HEK293T (cell line): ENCODE measurements at regions not wholly inside any gene's neighbourhood (a gene's known extent, or its start where the extent isn't known, plus 50 kb on each side); places are given as distances from the start of the nearest gene placed in this dataset.

Experiments
- CTCF ChIA-PET: fragments of 350-600 bp; formaldehyde crosslinking; extraction: SDS; loops from one replicate; lab custom pipeline; 2021; ENCODE audit warnings: antibody characterized with exemption, inconsistent platforms; lab: Yijun Ruan, JAX
- POLR2A ChIA-PET: fragments of 350-600 bp; formaldehyde crosslinking; extraction: SDS; loops from one replicate; lab custom pipeline; 2020; ENCODE audit warnings: antibody characterized with exemption, inconsistent platforms; lab: Yijun Ruan, JAX
- DNase-seq: peaks from one replicate; pipeline ENCODE4 v3.0.0; 2012; ENCODE audit warnings: mixed read lengths; ENCODE audit errors: extremely low spot score
- ARNT ChIP-seq: fragments of 450-650 bp; IDR thresholded peaks from 2 replicates; pipeline ENCODE4 v1.6.1; 2017; ENCODE audit warnings: mild to moderate bottlenecking
- BHLHE40 ChIP-seq: fragments of 450-650 bp; IDR thresholded peaks from 2 replicates; pipeline ENCODE4 v1.6.1; 2016; ENCODE audit warnings: mild to moderate bottlenecking, moderate library complexity, borderline replicate concordance
- CTBP1 ChIP-seq: fragments of 450-650 bp; IDR thresholded peaks from 2 replicates; pipeline ENCODE4 v1.6.1; 2016; ENCODE audit warnings: borderline replicate concordance
- ELF4 ChIP-seq: fragments of 450-650 bp; IDR thresholded peaks from 2 replicates; pipeline ENCODE4 v1.6.1; 2017; ENCODE audit warnings: antibody characterized with exemption
- FOXA1 ChIP-seq: fragments of 450-650 bp; IDR thresholded peaks from 2 replicates; pipeline ENCODE4 v1.6.1; 2016; ENCODE audit warnings: mild to moderate bottlenecking
- FOXK2 ChIP-seq: fragments of 450-650 bp; IDR thresholded peaks from 2 replicates; pipeline ENCODE4 v1.6.1; 2016; ENCODE audit warnings: mild to moderate bottlenecking
- FOXM1 ChIP-seq: fragments of 450-650 bp; IDR thresholded peaks from 2 replicates; pipeline ENCODE4 v1.6.1; 2017; ENCODE audit warnings: mild to moderate bottlenecking, borderline replicate concordance
- HDGF ChIP-seq: fragments of 450-650 bp; IDR thresholded peaks from 2 replicates; pipeline ENCODE4 v1.6.1; 2017; ENCODE audit warnings: antibody characterized with exemption, borderline replicate concordance
- L3MBTL2 ChIP-seq: fragments of 450-650 bp; conservative IDR thresholded peaks from 2 replicates; pipeline ENCODE4 v1.6.1; 2016; ENCODE audit warnings: mild to moderate bottlenecking
- LEF1 ChIP-seq: fragments of 450-650 bp; IDR thresholded peaks from 2 replicates; pipeline ENCODE4 v1.6.1; 2017; ENCODE audit warnings: mild to moderate bottlenecking, borderline replicate concordance
- NFRKB ChIP-seq: fragments of 450-650 bp; IDR thresholded peaks from 2 replicates; pipeline ENCODE4 v1.6.1; 2016; ENCODE audit warnings: mild to moderate bottlenecking, moderate library complexity
- SP1 ChIP-seq: fragments of 450-650 bp; IDR thresholded peaks from 2 replicates; pipeline ENCODE4 v1.6.1; 2017
- SUZ12 ChIP-seq: fragments of 450-650 bp; IDR thresholded peaks from 2 replicates; pipeline ENCODE4 v1.6.1; 2016; ENCODE audit warnings: mild to moderate bottlenecking
- TARDBP ChIP-seq: fragments of 450-650 bp; IDR thresholded peaks from 2 replicates; pipeline ENCODE4 v1.6.1; 2016
- ZNF384 ChIP-seq: fragments of 450-650 bp; IDR thresholded peaks from 2 replicates; pipeline ENCODE4 v1.6.1; 2016
- TF ChIP-seq, protein P1 (sequence below): fragments of 450-650 bp; IDR thresholded peaks from 2 replicates; pipeline ENCODE4 v1.6.1; 2016

DNA sequence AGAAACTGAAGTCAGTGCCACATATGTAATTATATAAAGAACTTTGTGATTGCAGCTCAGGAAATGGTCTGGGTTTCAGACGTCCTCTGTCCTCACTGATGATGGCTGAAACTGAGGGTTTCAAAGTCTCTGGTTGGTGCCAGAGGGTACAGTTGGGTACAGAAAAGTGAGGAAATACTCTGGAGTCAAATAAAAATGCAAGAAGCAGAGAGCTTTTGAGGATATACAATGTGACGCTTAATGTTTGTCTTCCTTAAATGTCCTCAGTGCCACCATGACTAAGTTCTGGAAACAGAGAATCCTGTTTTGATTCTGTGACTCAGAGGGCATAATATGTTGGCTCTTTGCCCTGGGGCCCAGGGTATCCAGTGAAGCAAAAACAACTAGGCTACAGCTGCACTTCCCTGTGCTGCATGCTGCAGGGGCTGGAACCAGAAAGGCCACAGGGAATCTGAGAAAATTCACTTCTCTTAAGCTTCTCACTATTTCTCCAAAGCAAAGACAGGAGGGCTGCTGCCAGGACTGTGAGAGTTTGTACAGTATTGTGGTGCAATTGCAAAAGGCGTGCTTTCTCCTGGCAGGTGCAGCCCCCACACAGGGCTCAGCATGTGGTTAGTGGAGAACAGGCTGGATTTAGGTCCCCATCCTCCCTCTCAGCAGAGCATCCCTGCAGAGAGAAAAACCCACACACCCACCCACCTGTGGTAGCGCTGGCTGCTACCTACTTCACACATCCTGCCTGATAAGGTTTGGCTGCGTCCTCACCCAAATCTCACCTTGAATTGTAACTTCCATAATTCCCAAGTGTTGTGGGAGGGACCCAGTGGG, 169.5 kb upstream of the SVIL start:
- ChIA-PET CTCF (no interaction called here), POLR2A (no interaction called here)
- no peak for DNase-seq
- TF ChIP-seq FOXK2 (no peak), LEF1 (no peak), ZNF384 (no peak), BHLHE40 (no peak), SP1 (no peak), FOXM1 (no peak), SUZ12 (no peak), NFRKB (no peak), CTBP1 (no peak), ARNT (no peak), ELF4 (no peak), HDGF (no peak), L3MBTL2 (no peak)
- TF ChIP-seq, protein P1, sequence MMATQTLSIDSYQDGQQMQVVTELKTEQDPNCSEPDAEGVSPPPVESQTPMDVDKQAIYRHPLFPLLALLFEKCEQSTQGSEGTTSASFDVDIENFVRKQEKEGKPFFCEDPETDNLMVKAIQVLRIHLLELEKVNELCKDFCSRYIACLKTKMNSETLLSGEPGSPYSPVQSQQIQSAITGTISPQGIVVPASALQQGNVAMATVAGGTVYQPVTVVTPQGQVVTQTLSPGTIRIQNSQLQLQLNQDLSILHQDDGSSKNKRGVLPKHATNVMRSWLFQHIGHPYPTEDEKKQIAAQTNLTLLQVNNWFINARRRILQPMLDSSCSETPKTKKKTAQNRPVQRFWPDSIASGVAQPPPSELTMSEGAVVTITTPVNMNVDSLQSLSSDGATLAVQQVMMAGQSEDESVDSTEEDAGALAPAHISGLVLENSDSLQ, result no peak

DNA sequence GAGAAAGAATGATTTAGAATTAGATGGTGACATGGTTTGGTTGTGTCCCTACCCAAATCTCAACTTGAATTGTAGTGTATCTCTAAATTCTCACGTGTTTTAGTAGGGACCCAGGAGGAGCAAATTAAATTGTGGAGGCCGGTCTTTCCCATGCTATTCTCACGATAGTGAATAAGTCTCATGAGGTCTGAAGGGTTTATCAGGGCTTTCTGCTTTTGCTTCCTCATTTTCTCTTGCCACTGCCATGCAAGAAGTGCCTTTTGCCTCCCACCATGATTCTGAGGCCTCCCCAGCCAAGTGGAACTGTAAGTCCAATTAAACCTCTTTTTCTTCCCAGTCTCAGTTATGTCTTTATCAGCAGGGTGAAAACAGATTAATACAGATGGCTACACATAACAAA, 167.4 kb upstream of the SVIL start:
- POLR2A ChIA-PET, result no interaction called here
- CTCF ChIA-PET, result no interaction called here
- TF ChIP-seq ARNT, result no peak
- no peak for TF ChIP-seq FOXK2
- TF ChIP-seq LEF1, result no peak
- no peak for TF ChIP-seq FOXM1
- TF ChIP-seq FOXA1, result no peak
- DNase-seq, result no peak

DNA sequence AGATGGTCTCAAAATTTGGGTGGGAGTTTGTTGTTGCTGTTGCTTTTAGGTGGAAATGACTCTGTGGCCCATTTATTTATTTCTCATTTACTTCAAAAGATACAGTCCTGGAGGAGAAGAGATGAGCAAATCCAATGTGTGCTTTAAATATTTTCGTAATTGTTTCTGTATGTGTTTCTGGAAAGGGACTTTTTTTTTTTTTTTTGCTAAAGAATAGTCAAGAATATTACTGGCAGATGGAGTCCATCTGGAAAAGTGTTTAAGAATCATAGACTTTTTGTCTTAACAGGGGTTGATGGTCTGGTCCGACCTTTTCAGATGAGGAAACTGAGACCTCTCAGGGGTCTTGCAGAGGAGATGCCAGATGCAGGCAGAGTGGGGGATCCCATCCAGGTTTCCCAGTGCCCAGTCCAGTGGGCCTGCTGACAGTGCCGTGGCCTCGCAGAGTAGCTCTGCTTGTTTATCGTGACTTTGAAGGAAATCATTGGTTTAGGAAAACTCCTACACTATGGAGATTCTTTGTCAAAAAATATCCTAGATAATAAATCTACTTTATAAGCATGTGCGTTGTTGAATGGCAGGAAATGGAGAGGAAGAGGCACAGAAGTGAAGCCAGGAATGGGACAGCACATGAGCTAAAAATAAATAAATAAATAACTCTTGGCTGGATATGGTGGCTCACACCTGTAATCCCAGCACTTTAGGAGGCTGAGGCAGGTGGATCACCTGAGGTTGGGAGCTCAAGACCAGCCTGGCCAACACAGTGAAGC, 164.3 kb upstream of the SVIL start:
- TF ChIP-seq FOXK2 (no peak), SUZ12 (no peak), FOXM1 (no peak), HDGF (no peak)
- CTCF ChIA-PET, result no interaction called here
- POLR2A ChIA-PET, result no interaction called here
- DNase-seq, result no peak

DNA sequence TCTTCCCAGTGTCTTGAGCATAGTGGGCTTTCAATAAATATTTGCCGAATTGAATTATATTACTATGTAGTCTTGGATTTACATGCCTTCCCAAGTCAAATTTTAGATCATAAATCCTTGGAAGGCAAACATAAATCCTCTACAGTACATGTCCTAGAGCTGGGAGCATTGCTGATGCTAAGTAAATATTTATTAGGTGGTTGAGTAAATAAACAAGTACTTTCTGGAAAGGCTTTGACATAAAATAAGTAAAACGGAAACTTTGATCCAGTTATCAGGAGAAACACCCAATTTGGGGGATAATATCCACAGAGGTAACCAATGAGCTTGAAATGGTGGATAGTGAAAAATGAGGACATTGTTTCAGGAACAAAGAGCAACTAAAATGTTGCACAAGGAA, 162.8 kb upstream of the SVIL start:
- ChIA-PET POLR2A (no interaction called here), CTCF (no interaction called here)
- no peak for TF ChIP-seq TARDBP
- TF ChIP-seq FOXM1, result no peak
- no peak for TF ChIP-seq CTBP1
- TF ChIP-seq SP1, result no peak
- no peak for TF ChIP-seq BHLHE40
- TF ChIP-seq NFRKB, result no peak
- no peak for TF ChIP-seq LEF1
- no peak for TF ChIP-seq HDGF
- no peak for TF ChIP-seq ARNT
- TF ChIP-seq FOXK2, result no peak
- TF ChIP-seq, protein P1, result no peak
- no peak for TF ChIP-seq FOXA1
- DNase-seq, result no peak

DNA sequence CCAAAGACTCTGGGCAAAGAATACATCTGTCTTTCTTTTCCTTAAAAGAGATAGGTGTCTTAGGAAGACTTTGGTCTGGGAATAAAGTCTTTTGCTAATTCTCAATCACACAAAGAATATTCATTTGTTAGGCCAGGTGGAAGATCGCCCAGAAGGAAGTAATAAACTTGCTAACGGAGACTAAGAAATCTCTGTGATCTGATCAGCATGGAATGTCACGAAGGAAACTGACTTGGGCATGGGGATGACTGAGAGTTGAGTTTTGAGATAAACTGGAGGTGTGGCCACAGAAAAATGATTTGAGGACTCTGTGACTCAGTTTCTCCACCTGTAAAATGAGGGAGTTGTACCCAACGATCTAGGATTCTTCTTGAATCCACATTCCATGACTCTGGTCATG, 161.1 kb upstream of the SVIL start:
- ChIA-PET POLR2A (no interaction called here), CTCF (no interaction called here)
- TF ChIP-seq BHLHE40 (no peak), ZNF384 (no peak), FOXA1 (no peak), L3MBTL2 (no peak), ELF4 (no peak), FOXM1 (no peak), FOXK2 (no peak), SUZ12 (no peak), ARNT (no peak), LEF1 (no peak), NFRKB (no peak)
- TF ChIP-seq, protein P1, result no peak
- no peak for DNase-seq
